Parathyroid adenoma (tissue), 2 donors: ENCODE measurements at regions not wholly inside any gene's neighbourhood (a gene's known extent, or its start where the extent isn't known, plus 50 kb on each side); places are given as distances from the start of the nearest gene placed in this dataset.

Experiments used
- H2AFZ ChIP-seq: fragments of 300-600 bp; sonication (generic); one replicate; pipeline ENCODE4 v1.7.0; 2017; ENCODE audit warnings: antibody characterized with exemption, mild to moderate bottlenecking
- H3K27ac ChIP-seq: fragments of 300-600 bp; sonication (generic); one replicate; pipeline ENCODE4 v1.7.0; 2017
- H3K27me3 ChIP-seq: fragments of 300-600 bp; sonication (generic); one replicate; pipeline ENCODE4 v1.7.0; 2017; ENCODE audit warnings: low read length; ENCODE audit not compliant: control insufficient read depth, insufficient read depth
- H3K36me3 ChIP-seq: fragments of 300-600 bp; sonication (generic); one replicate; pipeline ENCODE4 v1.7.0; 2017; ENCODE audit warnings: low read length; ENCODE audit not compliant: control insufficient read depth, insufficient read depth
- H3K4me1 ChIP-seq: fragments of 300-600 bp; sonication (generic); one replicate; pipeline ENCODE4 v1.7.0; 2017; ENCODE audit warnings: control low read depth
- H3K4me2 ChIP-seq: fragments of 300-600 bp; sonication (generic); one replicate; pipeline ENCODE4 v1.7.0; 2017; ENCODE audit warnings: low read length
- H3K4me3 ChIP-seq: fragments of 300-600 bp; sonication (generic); one replicate; pipeline ENCODE4 v1.7.0; 2017; ENCODE audit warnings: low read depth, low read length
- H3K79me2 ChIP-seq: fragments of 300-600 bp; sonication (generic); one replicate; pipeline ENCODE4 v1.7.0; 2017; ENCODE audit warnings: control low read depth
- H3K9ac ChIP-seq: fragments of 300-600 bp; sonication (generic); one replicate; pipeline ENCODE4 v1.7.0; 2017; ENCODE audit warnings: mild to moderate bottlenecking
- H3K9me3 ChIP-seq: fragments of 300-600 bp; sonication (generic); one replicate; pipeline ENCODE4 v1.7.0; 2017; ENCODE audit warnings: low read length; ENCODE audit not compliant: control insufficient read depth
- TF ChIP-seq, protein P1 (sequence below): fragments of 300-600 bp; sonication (generic); IDR thresholded peaks from one replicate; pipeline ENCODE4 v1.7.0; 2017; ENCODE audit warnings: antibody characterized with exemption, mild to moderate bottlenecking
- donor health status: primary hyperparathyroidism.

DNA sequence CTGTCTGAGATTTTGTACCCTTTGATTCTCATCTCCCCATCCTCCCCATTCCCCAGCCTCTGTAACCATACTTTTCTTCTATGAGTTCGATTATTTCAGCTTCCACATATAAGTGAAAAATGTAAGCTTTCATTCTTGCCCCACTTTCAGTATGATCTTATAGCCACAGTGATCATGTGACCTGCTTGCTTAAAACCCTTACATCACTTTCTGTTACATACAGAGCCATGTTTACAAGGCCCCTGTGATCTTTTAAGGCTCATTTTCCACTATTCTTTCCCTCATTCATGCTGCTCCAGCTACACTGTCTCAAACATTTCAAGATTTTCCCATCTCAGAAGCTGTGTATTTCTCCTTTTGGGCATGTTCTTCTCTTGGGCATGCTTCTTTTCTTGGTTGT is 147.7 kb downstream of the DCK start:
- H3K27ac ChIP-seq: no peak overlapping the region
- TF ChIP-seq, protein P1, sequence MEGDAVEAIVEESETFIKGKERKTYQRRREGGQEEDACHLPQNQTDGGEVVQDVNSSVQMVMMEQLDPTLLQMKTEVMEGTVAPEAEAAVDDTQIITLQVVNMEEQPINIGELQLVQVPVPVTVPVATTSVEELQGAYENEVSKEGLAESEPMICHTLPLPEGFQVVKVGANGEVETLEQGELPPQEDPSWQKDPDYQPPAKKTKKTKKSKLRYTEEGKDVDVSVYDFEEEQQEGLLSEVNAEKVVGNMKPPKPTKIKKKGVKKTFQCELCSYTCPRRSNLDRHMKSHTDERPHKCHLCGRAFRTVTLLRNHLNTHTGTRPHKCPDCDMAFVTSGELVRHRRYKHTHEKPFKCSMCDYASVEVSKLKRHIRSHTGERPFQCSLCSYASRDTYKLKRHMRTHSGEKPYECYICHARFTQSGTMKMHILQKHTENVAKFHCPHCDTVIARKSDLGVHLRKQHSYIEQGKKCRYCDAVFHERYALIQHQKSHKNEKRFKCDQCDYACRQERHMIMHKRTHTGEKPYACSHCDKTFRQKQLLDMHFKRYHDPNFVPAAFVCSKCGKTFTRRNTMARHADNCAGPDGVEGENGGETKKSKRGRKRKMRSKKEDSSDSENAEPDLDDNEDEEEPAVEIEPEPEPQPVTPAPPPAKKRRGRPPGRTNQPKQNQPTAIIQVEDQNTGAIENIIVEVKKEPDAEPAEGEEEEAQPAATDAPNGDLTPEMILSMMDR: no peak
- H3K9ac ChIP-seq: no peak overlapping the region
- no peaks in the 10 kb centered on the region for H3K9me3 ChIP-seq
- no peak overlapping the region for H3K4me2 ChIP-seq
- no peak overlapping the region for H3K4me3 ChIP-seq
- no peaks in the 10 kb centered on the region for H3K36me3 ChIP-seq
- no peaks in the 10 kb centered on the region for H3K79me2 ChIP-seq
- H2AFZ ChIP-seq: no peak overlapping the region
- H3K27me3 ChIP-seq: no peaks in the 10 kb centered on the region
- peaks cover 11% of the 10 kb centered on the region for H3K4me1 ChIP-seq

DNA sequence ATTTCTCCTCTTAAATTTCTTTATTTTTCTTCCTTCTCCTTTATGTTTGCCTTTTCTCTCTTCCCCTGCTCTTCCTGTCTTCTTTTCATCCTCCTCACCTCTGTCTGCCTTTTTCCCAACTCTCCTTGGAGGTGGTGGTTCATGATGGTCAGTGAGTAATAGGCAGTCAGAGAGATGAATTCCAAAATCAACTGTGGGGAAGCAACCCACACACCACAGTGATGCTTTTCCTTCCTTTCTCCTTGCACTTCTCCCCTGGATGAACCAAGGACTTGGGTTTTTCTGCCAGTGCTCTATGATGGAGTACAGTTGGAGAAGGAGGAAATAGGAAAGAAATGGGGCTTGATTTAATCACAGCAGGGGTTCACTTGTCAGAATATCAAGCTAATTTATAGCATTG is 153.8 kb downstream of the DCK start:
- H3K27ac ChIP-seq: no peak overlapping the region
- no peak overlapping the region for H2AFZ ChIP-seq
- H3K4me1 ChIP-seq: no peaks in the 10 kb centered on the region
- no peaks in the 10 kb centered on the region for H3K27me3 ChIP-seq
- H3K36me3 ChIP-seq: no peaks in the 10 kb centered on the region
- no peak overlapping the region for H3K9ac ChIP-seq
- H3K79me2 ChIP-seq: no peaks in the 10 kb centered on the region
- no peaks in the 10 kb centered on the region for H3K9me3 ChIP-seq
- H3K4me2 ChIP-seq: no peak overlapping the region
- H3K4me3 ChIP-seq: no peak overlapping the region
- TF ChIP-seq, protein P1: no peak

DNA sequence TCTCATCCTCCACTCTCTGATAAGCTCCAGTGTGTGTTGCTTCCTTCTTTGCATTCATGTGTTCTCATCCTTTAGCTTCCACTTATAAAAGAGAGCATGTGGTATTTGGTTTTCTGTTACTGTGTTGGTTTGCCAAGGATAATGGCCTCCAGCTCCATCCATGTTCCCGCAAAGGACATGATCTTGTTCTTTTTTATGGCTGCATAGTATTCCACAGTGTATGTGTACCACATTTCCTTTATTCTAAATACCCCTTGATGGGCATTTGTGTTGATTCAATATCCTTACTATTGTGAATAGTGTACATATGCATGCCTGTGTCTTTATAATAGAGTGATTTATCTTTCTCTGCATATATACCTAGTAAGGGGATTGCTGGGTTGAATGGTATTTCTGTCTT is 155.1 kb downstream of the DCK start:
- Histone ChIP-seq H3K4me1 (no peaks in the 10 kb centered on the region), H3K27me3 (no peaks in the 10 kb centered on the region), H2AFZ (no peak overlapping the region), H3K79me2 (no peaks in the 10 kb centered on the region), H3K9me3 (no peaks in the 10 kb centered on the region), H3K9ac (no peak overlapping the region), H3K27ac (no peak overlapping the region), H3K36me3 (no peaks in the 10 kb centered on the region), H3K4me3 (no peak overlapping the region), H3K4me2 (no peak overlapping the region)
- TF ChIP-seq, protein P1: no peak

DNA sequence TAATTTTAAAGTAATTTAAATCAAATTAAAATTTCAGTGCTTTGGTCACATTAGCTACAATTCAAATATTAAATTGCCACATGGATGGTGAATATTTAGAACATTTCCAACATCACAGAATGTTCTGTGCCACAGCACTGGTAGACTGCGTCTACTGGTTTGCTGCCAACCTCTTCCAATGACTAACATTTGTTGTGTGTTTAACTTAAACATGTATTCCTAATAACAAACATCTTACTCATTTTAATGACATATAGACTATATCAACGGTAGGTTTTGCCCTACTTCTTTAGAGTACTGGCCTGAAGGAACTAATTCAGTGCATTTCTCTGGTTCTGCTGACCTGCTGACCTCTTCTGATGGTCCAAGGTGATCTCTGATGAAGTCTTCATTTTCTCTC is 157.6 kb downstream of the DCK start:
- H2AFZ ChIP-seq: no peak overlapping the region
- H3K9ac ChIP-seq: no peak overlapping the region
- H3K36me3 ChIP-seq: no peaks in the 10 kb centered on the region
- no peak overlapping the region for H3K4me3 ChIP-seq
- no peak overlapping the region for H3K4me2 ChIP-seq
- TF ChIP-seq, protein P1: no peak
- H3K9me3 ChIP-seq: no peaks in the 10 kb centered on the region
- no peaks in the 10 kb centered on the region for H3K79me2 ChIP-seq
- no peak overlapping the region for H3K27ac ChIP-seq
- no peaks in the 10 kb centered on the region for H3K27me3 ChIP-seq
- no peaks in the 10 kb centered on the region for H3K4me1 ChIP-seq

DNA sequence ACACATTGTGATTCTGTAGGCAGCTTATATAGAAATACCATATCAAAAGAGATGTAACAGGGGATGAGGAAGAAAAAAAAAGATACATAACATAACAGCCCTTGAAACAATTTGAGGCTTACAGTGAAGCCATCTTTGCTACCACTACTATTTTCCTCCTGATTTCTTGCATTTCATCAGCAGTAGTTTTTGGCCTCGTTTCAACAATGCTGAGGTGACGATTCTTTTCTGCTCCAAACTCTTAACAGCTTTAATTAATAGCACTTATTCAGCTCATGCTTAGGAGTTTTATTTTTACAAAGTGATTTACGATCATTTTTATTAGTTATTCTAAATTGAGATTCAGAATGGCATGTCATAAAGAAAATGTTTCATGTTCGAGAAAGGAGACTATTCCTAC is 163.2 kb downstream of the DCK start:
- Histone ChIP-seq H3K79me2 (no peaks in the 10 kb centered on the region), H3K4me1 (no peaks in the 10 kb centered on the region), H3K9me3 (no peaks in the 10 kb centered on the region), H2AFZ (no peak overlapping the region), H3K27ac (no peak overlapping the region), H3K27me3 (no peaks in the 10 kb centered on the region), H3K36me3 (no peaks in the 10 kb centered on the region), H3K9ac (no peak overlapping the region), H3K4me2 (no peak overlapping the region), H3K4me3 (no peak overlapping the region)
- TF ChIP-seq, protein P1: no peak
